ENCODE measurements at regions not wholly inside any gene's neighbourhood (a gene's known extent, or its start where the extent isn't known, plus 50 kb on each side); places are given as distances from the start of the nearest gene placed in this dataset.

GRCh38 chr3:105923140-105923539 lies 54.3 kb upstream of the CBLB start:
- no peaks in the 10 kb centered on the region for H3K36me3 ChIP-seq
- ATAC-seq: no peak
- H3K27me3 ChIP-seq (ENCODE audit: low read depth): no peaks in the 10 kb centered on the region
- no peaks in the 10 kb centered on the region for H3K9me3 ChIP-seq
- no peaks in the 10 kb centered on the region for H3K4me1 ChIP-seq
- no peak for DNase-seq
- no peak overlapping the region for H3K4me3 ChIP-seq
- H3K27ac ChIP-seq: no peak overlapping the region
- intact Hi-C loops (cut with DNase I): no loop called here
- TF ChIP-seq, protein P1, sequence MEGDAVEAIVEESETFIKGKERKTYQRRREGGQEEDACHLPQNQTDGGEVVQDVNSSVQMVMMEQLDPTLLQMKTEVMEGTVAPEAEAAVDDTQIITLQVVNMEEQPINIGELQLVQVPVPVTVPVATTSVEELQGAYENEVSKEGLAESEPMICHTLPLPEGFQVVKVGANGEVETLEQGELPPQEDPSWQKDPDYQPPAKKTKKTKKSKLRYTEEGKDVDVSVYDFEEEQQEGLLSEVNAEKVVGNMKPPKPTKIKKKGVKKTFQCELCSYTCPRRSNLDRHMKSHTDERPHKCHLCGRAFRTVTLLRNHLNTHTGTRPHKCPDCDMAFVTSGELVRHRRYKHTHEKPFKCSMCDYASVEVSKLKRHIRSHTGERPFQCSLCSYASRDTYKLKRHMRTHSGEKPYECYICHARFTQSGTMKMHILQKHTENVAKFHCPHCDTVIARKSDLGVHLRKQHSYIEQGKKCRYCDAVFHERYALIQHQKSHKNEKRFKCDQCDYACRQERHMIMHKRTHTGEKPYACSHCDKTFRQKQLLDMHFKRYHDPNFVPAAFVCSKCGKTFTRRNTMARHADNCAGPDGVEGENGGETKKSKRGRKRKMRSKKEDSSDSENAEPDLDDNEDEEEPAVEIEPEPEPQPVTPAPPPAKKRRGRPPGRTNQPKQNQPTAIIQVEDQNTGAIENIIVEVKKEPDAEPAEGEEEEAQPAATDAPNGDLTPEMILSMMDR (IDR thresholded peaks at IDR 0.05): no peak

DNA sequence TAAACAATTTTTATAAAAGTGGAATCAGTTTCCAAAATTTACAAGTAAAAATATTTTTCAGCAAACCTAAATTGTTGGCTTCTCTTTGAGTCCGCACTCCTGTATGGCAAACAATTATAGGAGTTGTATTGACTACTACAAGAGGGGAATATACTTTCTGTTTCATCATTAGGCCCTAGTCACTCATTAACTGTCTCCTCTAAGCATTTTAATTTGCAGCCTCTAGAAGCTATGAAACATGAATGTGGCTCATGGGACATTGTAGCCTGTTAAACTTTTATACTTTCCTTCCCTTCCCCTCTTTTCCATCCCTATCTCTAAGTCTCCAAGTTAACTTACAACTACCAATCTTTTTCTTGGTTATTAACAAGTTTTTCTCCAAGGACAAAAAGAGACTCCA lies 58.9 kb upstream of the CBLB start:
- intact Hi-C loops (cut with DNase I): no loop called here
- no peaks in the 10 kb centered on the region for H3K4me1 ChIP-seq
- DNase-seq: no peak
- no peaks in the 10 kb centered on the region for H3K27me3 ChIP-seq (ENCODE audit: low read depth)
- no peak overlapping the region for H3K27ac ChIP-seq
- no peak overlapping the region for H3K4me3 ChIP-seq
- TF ChIP-seq, protein P1 (IDR thresholded peaks at IDR 0.05): no peak
- no peaks in the 10 kb centered on the region for H3K36me3 ChIP-seq
- no peaks in the 10 kb centered on the region for H3K9me3 ChIP-seq
- no peak for ATAC-seq

- DNase-seq (no peak), ATAC-seq (no peak)
- TF ChIP-seq, protein P1 (IDR thresholded peaks at IDR 0.05): no peak
- Histone ChIP-seq H3K27me3 (ENCODE audit: low read depth) (no peaks in the 10 kb centered on the region), H3K4me1 (no peaks in the 10 kb centered on the region), H3K36me3 (no peaks in the 10 kb centered on the region), H3K9me3 (no peaks in the 10 kb centered on the region), H3K4me3 (no peak overlapping the region), H3K27ac (no peak overlapping the region)
- intact Hi-C loops (cut with DNase I): no loop called here
These were observed 61.9 kb upstream of the CBLB start for GRCh38 chr3:105930733-105931132.

DNA sequence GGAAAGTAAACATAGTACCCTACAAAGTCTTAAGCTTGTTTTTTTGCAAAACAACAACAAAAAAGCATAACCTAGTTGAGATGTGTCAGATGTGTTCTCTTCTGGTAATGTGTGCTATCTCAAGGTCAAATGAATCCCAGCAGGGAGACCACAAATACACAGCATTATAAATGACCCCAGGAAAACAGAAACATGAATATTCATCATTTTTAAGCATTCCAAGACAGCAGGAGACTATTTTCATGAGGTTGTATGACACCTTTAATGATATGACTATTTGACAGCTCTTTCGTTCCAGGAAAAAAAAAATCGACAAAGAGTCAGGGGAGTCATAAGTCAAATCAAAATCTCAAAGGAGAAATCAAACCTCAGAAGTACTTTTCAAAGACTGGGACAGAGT lies 62.7 kb upstream of the CBLB start:
- intact Hi-C loops (cut with DNase I): no loop called here
- no peak overlapping the region for H3K27ac ChIP-seq
- H3K9me3 ChIP-seq: no peaks in the 10 kb centered on the region
- H3K4me3 ChIP-seq: no peak overlapping the region
- DNase-seq (no peak), ATAC-seq (no peak)
- TF ChIP-seq, protein P1 (IDR thresholded peaks at IDR 0.05): no peak
- H3K4me1 ChIP-seq: no peaks in the 10 kb centered on the region
- H3K36me3 ChIP-seq: no peaks in the 10 kb centered on the region
- H3K27me3 ChIP-seq (ENCODE audit: low read depth): no peaks in the 10 kb centered on the region

- H3K27ac ChIP-seq: no peak overlapping the region
- H3K27me3 ChIP-seq (ENCODE audit: low read depth): no peaks in the 10 kb centered on the region
- TF ChIP-seq, protein P1 (IDR thresholded peaks at IDR 0.05): no peak
- no peaks in the 10 kb centered on the region for H3K9me3 ChIP-seq
- H3K4me3 ChIP-seq: no peak overlapping the region
- DNase-seq (no peak), ATAC-seq (no peak)
- no peaks in the 10 kb centered on the region for H3K36me3 ChIP-seq
- intact Hi-C loops (cut with DNase I): no loop called here
- H3K4me1 ChIP-seq: peaks cover 5% of the 10 kb centered on the region
These were observed 65.1 kb upstream of the CBLB start for GRCh38 chr3:105933871-105934270.

DNA sequence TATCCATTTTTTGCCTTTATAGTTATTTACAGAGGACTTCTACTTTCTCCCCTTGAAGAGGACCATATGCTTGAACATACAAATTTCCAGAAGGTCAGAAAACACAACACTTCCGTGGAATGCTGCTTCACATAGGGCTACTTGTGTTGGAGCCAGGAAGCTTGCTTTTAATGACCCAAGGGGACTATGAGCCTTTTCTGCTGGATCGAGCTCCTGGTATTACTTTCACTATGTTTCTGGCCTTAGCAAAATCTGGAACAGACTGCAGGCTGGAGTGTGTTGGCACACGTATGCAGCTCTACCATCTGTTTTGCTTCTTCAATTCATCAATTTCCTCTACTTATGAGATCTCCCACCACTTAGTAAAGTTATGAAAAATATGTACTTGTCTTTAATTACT lies 69.3 kb upstream of the CBLB start:
- no peak overlapping the region for H3K27ac ChIP-seq
- ATAC-seq (peak in 1 of 2 donors; percentile 35), DNase-seq (no peak)
- H3K4me3 ChIP-seq: no peak overlapping the region
- no peaks in the 10 kb centered on the region for H3K36me3 ChIP-seq
- H3K27me3 ChIP-seq (ENCODE audit: low read depth): no peaks in the 10 kb centered on the region
- peaks cover 5% of the 10 kb centered on the region for H3K4me1 ChIP-seq
- TF ChIP-seq, protein P1 (IDR thresholded peaks at IDR 0.05): no peak
- H3K9me3 ChIP-seq: no peaks in the 10 kb centered on the region
- intact Hi-C loops (cut with DNase I): no loop called here

All from lower lobe of right lung (tissue), 2 donors.